MM.1S (cell line): ENCODE measurements at regions not wholly inside any gene's neighbourhood (a gene's known extent, or its start where the extent isn't known, plus 50 kb on each side); places are given as distances from the start of the nearest gene placed in this dataset.

ENCODE experiments used
- DNase-seq: peaks from one replicate; pipeline ENCODE4 v3.0.0-alpha.2; 2015
- H2AFZ ChIP-seq: fragments of 300-600 bp; sonication (generic); 2 replicates; pipeline ENCODE4 v1.6.0; 2016; ENCODE audit warnings: antibody characterized with exemption, low read length
- H3F3A ChIP-seq: fragments of 300-600 bp; sonication (generic); 2 replicates; pipeline ENCODE4 v1.6.1; 2016; ENCODE audit warnings: mild to moderate bottlenecking, antibody characterized with exemption, low read length, moderate library complexity, mixed read lengths; ENCODE audit not compliant: insufficient read depth
- H3K27ac ChIP-seq: fragments of 300-600 bp; sonication (generic); 2 replicates; pipeline ENCODE4 v1.5.1; 2016; ENCODE audit warnings: mild to moderate bottlenecking, low read length
- H3K27me3 ChIP-seq: fragments of 300-600 bp; sonication (generic); replicated peaks from 2 replicates; pipeline ENCODE4 v1.6.0; 2016; ENCODE audit warnings: low read length; ENCODE audit not compliant: insufficient read depth
- H3K36me3 ChIP-seq: fragments of 300-600 bp; sonication (generic); replicated peaks from 2 replicates; pipeline ENCODE4 v1.6.1; 2016; ENCODE audit warnings: mild to moderate bottlenecking, low read length, mixed read lengths; ENCODE audit not compliant: insufficient read depth
- H3K4me1 ChIP-seq: fragments of 300-600 bp; sonication (generic); 2 replicates; pipeline ENCODE4 v1.6.1; 2016; ENCODE audit warnings: low read length, mixed read lengths
- H3K4me2 ChIP-seq: fragments of 300-600 bp; sonication (generic); 2 replicates; pipeline ENCODE4 v1.6.0; 2016; ENCODE audit warnings: low read depth, low read length
- H3K4me3 ChIP-seq: fragments of 300-600 bp; sonication (generic); 2 replicates; pipeline ENCODE4 v1.5.1; 2016; ENCODE audit warnings: low read length, mixed read lengths
- H3K79me2 ChIP-seq: fragments of 300-600 bp; sonication (generic); 2 replicates; pipeline ENCODE4 v1.6.1; 2016; ENCODE audit warnings: mixed run types, low read length, mixed read lengths
- H3K9ac ChIP-seq: fragments of 300-600 bp; sonication (generic); 2 replicates; pipeline ENCODE4 v1.6.1; 2016; ENCODE audit warnings: low read length, mixed read lengths
- H3K9me2 ChIP-seq: fragments of 300-600 bp; sonication (generic); replicated peaks from 2 replicates; pipeline ENCODE4 v1.6.1; 2016; ENCODE audit warnings: mild to moderate bottlenecking, low read length, mixed read lengths; ENCODE audit not compliant: insufficient read depth
- H3K9me3 ChIP-seq: fragments of 300-600 bp; sonication (generic); replicated peaks from 2 replicates; pipeline ENCODE4 v1.6.1; 2016; ENCODE audit warnings: mild to moderate bottlenecking, low read length, mixed read lengths; ENCODE audit not compliant: insufficient read depth
- H4K20me1 ChIP-seq: fragments of 300-600 bp; sonication (generic); 2 replicates; pipeline ENCODE4 v1.6.1; 2016; ENCODE audit warnings: mild to moderate bottlenecking, low read length, moderate library complexity, mixed read lengths; ENCODE audit not compliant: insufficient read depth
- CTCF ChIP-seq: fragments of 300-600 bp; sonication (generic); IDR thresholded peaks from 2 replicates; pipeline ENCODE4 v1.5.1; 2016; ENCODE audit warnings: antibody characterized with exemption, low read length, mixed read lengths
- EZH2 ChIP-seq: fragments of 300-600 bp; sonication (generic); optimal IDR thresholded peaks from 2 replicates; pipeline ENCODE3; 2017; ENCODE audit warnings: low read depth, mild to moderate bottlenecking, antibody characterized with exemption, low read length, mixed read lengths
- EZH2phosphoT487 ChIP-seq: fragments of 300-600 bp; sonication (generic); IDR thresholded peaks from 2 replicates; pipeline ENCODE4 v1.6.1; 2018; ENCODE audit warnings: antibody characterized with exemption, low read length

DNA sequence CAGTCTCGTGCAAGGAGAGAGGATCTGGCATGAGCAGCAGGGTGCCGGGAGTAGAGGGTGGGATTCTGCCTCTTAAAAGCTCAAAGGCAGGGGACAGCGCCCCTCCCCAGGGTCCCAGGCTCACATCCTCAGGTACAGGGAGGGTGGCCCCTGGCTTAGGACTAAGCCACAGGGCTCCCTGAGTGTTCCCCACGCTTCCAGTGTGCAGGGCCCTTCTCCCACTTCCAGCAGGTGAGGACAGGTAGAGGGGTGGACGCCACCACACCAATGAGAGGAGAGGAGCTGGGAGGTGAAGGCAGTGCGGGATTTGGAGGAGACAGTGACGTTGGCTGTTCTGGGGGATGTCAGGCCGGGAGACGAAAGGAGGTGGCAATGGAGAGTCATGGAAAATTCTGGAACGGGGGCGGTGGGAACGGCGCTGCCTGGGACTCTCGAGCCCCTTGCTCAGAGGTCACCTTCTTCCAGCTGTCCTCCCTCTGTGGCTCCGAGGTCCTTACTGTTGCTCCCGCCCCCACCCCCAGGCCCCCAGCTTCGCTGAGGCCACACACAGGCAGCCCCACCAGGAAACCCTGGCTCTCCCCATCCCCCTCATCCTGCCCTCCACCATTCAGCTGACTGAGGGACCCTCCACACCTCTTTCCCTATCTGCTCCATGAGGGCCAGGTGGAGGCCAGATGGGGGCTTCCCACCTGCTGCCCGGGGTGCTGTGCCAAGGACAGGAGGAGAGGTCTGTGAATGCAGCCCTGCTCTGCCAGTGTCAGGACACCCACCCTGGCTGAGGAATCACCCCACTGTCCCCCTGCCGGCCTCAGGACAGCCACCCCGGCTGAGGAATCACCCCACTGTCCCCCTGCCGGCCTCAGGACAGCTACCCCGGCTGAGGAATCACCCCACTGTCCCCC lies 57.7 kb upstream of the ACSF3 start:
- DNase-seq, result no peak
- Histone ChIP-seq H4K20me1 (no peaks in the 10 kb centered on the region), H3K9me3 (no peaks in the 10 kb centered on the region), H3K79me2 (no peaks in the 10 kb centered on the region), H3K4me2 (no peak overlapping the region), H3K27me3 (peaks cover 12% of the 10 kb centered on the region), H3K27ac (no peak overlapping the region), H3K4me3 (no peak overlapping the region), H3K9me2 (no peaks in the 10 kb centered on the region), H3F3A (no peaks in the 10 kb centered on the region), H2AFZ (no peak overlapping the region), H3K36me3 (no peaks in the 10 kb centered on the region), H3K9ac (no peak overlapping the region), H3K4me1 (no peaks in the 10 kb centered on the region)
- TF ChIP-seq CTCF (no peak), EZH2phosphoT487 (no peak), EZH2 (no peak)

GRCh38 chr16:89036776-89037175 lies 56.9 kb upstream of the ACSF3 start:
- Histone ChIP-seq H3K4me2 (no peak overlapping the region), H3K4me3 (no peak overlapping the region), H3K27ac (no peak overlapping the region), H3K79me2 (no peaks in the 10 kb centered on the region), H4K20me1 (no peaks in the 10 kb centered on the region), H3K4me1 (no peaks in the 10 kb centered on the region), H3K9ac (no peak overlapping the region), H3K36me3 (no peaks in the 10 kb centered on the region), H2AFZ (no peak overlapping the region), H3F3A (no peaks in the 10 kb centered on the region), H3K9me2 (no peaks in the 10 kb centered on the region), H3K9me3 (no peaks in the 10 kb centered on the region), H3K27me3 (peaks cover 12% of the 10 kb centered on the region)
- DNase-seq, result no peak
- no peak for TF ChIP-seq CTCF

DNA sequence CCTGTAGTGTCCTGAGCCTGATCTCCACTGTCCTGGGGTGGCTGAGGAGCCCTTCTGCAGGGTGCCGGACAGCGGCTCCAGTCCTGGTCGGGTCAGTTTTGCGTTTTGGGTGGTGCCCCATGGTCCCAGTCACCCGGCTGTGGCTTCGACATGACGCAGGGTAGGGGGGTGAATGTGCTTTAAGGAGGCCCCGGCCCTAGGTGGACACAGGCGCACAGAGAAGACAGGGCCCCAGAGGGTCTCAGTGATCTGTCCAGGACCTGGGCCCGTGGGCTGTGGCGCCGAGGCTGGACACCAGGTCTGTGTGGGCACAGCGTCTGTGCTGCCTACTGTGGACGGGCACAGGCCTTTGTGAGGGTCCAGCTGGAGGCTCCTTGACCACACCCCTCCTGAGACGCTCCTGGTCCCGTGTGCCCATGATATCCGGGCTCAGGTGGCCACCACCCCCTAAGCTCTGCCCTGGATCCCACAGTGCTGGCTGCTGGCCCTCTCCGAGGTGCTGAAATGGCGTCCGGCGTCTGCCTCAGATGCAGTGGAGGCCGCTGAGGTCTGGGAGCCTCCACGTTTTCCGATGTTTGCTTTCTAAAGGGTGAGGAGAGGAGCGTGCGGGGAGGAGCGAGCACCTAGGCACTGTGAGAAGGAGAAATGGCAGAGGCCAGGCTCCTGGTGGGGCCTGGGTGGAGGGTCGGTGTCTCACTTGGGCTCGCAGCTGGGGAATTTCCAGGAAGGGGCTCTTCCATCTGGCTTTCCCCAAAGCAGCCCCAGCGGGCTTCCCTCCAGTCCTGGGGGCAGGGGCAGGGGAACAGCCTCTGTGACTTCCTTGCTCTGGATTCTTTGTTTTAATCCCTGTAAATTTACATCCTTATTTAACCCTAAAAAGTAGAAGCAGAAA lies 56.1 kb upstream of the ACSF3 start:
- peak; percentile 16 for DNase-seq
- H3K79me2 ChIP-seq, result no peaks in the 10 kb centered on the region
- no peaks in the 10 kb centered on the region for H3K36me3 ChIP-seq
- no peaks in the 10 kb centered on the region for H4K20me1 ChIP-seq
- no peaks in the 10 kb centered on the region for H3K9me3 ChIP-seq
- H3K4me3 ChIP-seq, result no peak overlapping the region
- H2AFZ ChIP-seq, result no peak overlapping the region
- no peak overlapping the region for H3K9ac ChIP-seq
- no peaks in the 10 kb centered on the region for H3K9me2 ChIP-seq
- no peak overlapping the region for H3K4me2 ChIP-seq
- H3K27ac ChIP-seq, result no peak overlapping the region
- H3K4me1 ChIP-seq, result no peaks in the 10 kb centered on the region
- TF ChIP-seq EZH2phosphoT487 (no peak), EZH2 (no peak), CTCF (no peak)
- peaks cover 12% of the 10 kb centered on the region for H3K27me3 ChIP-seq
- no peaks in the 10 kb centered on the region for H3F3A ChIP-seq
